Calu3 (cell line): ENCODE measurements at regions not wholly inside any gene's neighbourhood (a gene's known extent, or its start where the extent isn't known, plus 50 kb on each side); places are given as distances from the start of the nearest gene placed in this dataset.

Experiments
- BruUV-seq: library from RNA; stranded (reverse); fragments of 400-500 nt; replicated peaks from 2 replicates; lab custom pipeline; 2021; lab: Mats Ljungman, UMichigan
- CTCF ChIA-PET: fragments of 300-600 bp; sonication (Branson Sonifier 250); formaldehyde crosslinking; loops from one replicate; lab custom pipeline; 2022; ENCODE audit warnings: antibody characterized with exemption; lab: Charles Lee
- DNase-seq: peaks from one replicate; pipeline ENCODE4 v3.0.0; 2022
- H3K27ac Mint-ChIP-seq: one replicate; pipeline ENCODE4 v1.8.0; 2022; ENCODE audit warnings: mixed read lengths; ENCODE audit not compliant: unreplicated experiment
- H3K27me3 Mint-ChIP-seq: one replicate; pipeline ENCODE4 v1.8.0; 2022; ENCODE audit warnings: mixed read lengths; ENCODE audit not compliant: unreplicated experiment
- H3K36me3 Mint-ChIP-seq: one replicate; pipeline ENCODE4 v1.8.0; 2022; ENCODE audit warnings: mild to moderate bottlenecking, moderate library complexity, mixed read lengths; ENCODE audit not compliant: insufficient read depth, unreplicated experiment
- H3K4me1 Mint-ChIP-seq: one replicate; pipeline ENCODE4 v1.8.0; 2022; ENCODE audit warnings: mild to moderate bottlenecking, low read depth, mixed read lengths; ENCODE audit not compliant: unreplicated experiment
- H3K4me3 Mint-ChIP-seq: one replicate; pipeline ENCODE4 v1.8.0; 2022; ENCODE audit warnings: mild to moderate bottlenecking, low read depth, moderate library complexity, mixed read lengths; ENCODE audit not compliant: unreplicated experiment
- H3K9me3 Mint-ChIP-seq: one replicate; pipeline ENCODE4 v1.8.0; 2022; ENCODE audit warnings: low read depth, mixed read lengths; ENCODE audit not compliant: unreplicated experiment
- intact Hi-C: fragments of 100-400 bp; cut with micrococcal nuclease; formaldehyde crosslinking; loops from one replicate; pipeline ENCODE4 v1.10.0; 2022; ENCODE audit not compliant: unreplicated experiment
- TF ChIP-seq, protein P1 (sequence below): fragments of 200-600 bp; IDR thresholded peaks from one replicate; pipeline ENCODE4 v1.8.0; 2022; ENCODE audit warnings: antibody characterized with exemption; ENCODE audit not compliant: unreplicated experiment

DNA sequence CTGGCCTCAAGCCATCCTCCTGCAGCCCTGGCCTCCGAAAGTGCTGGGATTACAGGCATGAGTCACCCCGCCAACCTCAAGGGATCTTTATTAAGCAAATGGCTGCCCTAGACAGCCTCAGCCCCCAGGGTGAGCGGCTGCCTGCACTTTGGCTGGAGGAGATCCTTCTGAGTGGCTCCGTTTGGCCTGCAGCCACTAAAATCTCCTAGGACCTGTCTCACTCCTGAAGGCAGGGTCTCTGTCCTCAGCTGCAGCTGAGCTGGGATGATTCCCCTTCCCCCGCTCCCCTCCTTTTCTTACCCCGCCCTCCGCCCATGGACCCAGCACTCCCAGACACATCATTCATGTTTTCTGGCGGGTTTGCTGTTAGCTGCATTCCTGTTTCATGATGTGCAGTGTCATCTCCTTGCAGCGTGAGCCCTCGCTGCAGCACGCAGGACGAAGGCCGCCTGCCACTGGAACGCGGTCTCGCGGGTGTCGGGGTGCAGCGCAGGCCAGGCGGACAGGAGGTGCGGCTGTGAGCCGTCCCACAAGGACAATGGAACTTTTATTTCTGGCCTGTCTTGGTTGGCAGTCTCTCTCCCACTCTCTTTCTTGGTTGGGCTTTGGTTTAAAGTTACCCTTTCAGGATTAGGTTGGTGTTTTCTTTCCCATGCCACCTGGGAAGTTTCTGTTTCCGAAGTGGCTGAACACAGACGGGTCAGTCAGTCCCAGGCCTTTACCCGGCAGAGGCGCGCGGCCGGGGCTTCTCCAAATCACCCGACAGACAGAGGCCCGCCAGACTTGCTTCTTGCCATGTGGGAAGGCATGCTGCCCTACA is 137.1 kb downstream of the FOXD1 start:
- Mint-ChIP-seq H3K4me3 (no peak overlapping the region), H3K27ac (no peak overlapping the region), H3K4me1 (no peaks in the 10 kb centered on the region), H3K27me3 (peaks cover 56% of the 10 kb centered on the region), H3K9me3 (no peaks in the 10 kb centered on the region), H3K36me3 (no peaks in the 10 kb centered on the region)
- intact Hi-C loops, result no loop called here
- no TSS peak for BruUV-seq
- CTCF ChIA-PET, result interaction anchor here (0.6 kb wide), 1 partner anchor 117 kb away, joined by 7 read pairs; no protein-coding TSS in a partner anchor
- TF ChIP-seq, protein P1, sequence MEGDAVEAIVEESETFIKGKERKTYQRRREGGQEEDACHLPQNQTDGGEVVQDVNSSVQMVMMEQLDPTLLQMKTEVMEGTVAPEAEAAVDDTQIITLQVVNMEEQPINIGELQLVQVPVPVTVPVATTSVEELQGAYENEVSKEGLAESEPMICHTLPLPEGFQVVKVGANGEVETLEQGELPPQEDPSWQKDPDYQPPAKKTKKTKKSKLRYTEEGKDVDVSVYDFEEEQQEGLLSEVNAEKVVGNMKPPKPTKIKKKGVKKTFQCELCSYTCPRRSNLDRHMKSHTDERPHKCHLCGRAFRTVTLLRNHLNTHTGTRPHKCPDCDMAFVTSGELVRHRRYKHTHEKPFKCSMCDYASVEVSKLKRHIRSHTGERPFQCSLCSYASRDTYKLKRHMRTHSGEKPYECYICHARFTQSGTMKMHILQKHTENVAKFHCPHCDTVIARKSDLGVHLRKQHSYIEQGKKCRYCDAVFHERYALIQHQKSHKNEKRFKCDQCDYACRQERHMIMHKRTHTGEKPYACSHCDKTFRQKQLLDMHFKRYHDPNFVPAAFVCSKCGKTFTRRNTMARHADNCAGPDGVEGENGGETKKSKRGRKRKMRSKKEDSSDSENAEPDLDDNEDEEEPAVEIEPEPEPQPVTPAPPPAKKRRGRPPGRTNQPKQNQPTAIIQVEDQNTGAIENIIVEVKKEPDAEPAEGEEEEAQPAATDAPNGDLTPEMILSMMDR, result no peak
- DNase-seq, result peak; percentile 32

GRCh38 chr5:73307645-73308355 is 134.8 kb downstream of the TMEM174 start:
- CTCF ChIA-PET, result interaction anchor here (1.1 kb wide), 1 partner anchor 14 kb away, joined by 3 read pairs; no protein-coding TSS in a partner anchor
- Mint-ChIP-seq H3K4me1 (no peaks in the 10 kb centered on the region), H3K4me3 (no peak overlapping the region), H3K27me3 (peaks cover 75% of the 10 kb centered on the region), H3K27ac (no peak overlapping the region), H3K9me3 (no peaks in the 10 kb centered on the region), H3K36me3 (peaks cover 4% of the 10 kb centered on the region)
- TF ChIP-seq, protein P1, result no peak
- intact Hi-C loops, result loop anchor here (10.0 kb wide), 1 partner anchor 127 kb away; no protein-coding TSS in a partner anchor
- no peak for DNase-seq
- BruUV-seq, result no TSS peak

- Mint-ChIP-seq H3K9me3 (no peaks in the 10 kb centered on the region), H3K27ac (no peak overlapping the region), H3K4me3 (no peak overlapping the region), H3K36me3 (peaks cover 4% of the 10 kb centered on the region), H3K4me1 (no peaks in the 10 kb centered on the region), H3K27me3 (peaks cover 75% of the 10 kb centered on the region)
- intact Hi-C loops, result loop anchor here (10.0 kb wide), 1 partner anchor 128 kb away; no protein-coding TSS in a partner anchor
- DNase-seq, result no peak
- TF ChIP-seq, protein P1, result no peak
- CTCF ChIA-PET, result no interaction called here
- BruUV-seq, result no TSS peak
Measured at GRCh38 chr5:73306741-73307275, 133.8 kb downstream of the TMEM174 start.

DNA sequence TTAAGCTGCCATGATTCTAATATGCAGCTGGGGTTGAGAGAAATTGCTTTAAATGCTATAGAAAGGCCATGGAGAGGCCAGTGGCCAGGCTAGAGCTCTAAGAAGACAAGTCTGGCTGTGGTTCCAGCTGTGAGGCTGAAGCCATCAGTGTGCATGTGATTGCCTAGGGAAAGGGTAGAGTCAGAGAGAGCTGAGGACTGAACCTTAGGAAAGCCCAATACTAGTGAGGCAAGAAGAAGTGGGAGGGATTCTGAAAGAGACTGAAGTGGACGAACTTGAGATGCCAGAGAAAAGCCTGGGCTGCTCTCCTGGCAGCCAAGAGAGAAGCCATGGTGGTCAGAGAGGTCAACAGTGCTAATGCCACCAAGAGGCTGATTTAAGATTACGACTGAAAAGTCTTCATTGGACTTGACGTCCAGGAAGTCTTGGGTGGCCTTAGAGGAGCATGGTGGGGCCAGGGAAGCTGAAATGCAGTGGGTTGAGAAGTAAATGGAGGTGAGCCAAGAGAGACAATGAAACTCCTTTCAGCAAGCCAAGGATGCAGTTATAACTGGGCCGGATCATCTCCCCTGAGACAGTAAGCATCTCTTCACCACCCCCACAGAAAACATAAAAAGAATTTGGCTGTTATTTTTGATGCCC is 133.2 kb downstream of the TMEM174 start:
- TF ChIP-seq, protein P1, result no peak
- peaks cover 4% of the 10 kb centered on the region for H3K36me3 Mint-ChIP-seq
- BruUV-seq, result no TSS peak
- H3K27me3 Mint-ChIP-seq, result peaks cover 76% of the 10 kb centered on the region
- no peak overlapping the region for H3K27ac Mint-ChIP-seq
- no peak overlapping the region for H3K4me3 Mint-ChIP-seq
- CTCF ChIA-PET, result no interaction called here
- no peaks in the 10 kb centered on the region for H3K4me1 Mint-ChIP-seq
- intact Hi-C loops, result loop anchor here (10.0 kb wide), 1 partner anchor 129 kb away; no protein-coding TSS in a partner anchor
- no peak for DNase-seq
- H3K9me3 Mint-ChIP-seq, result no peaks in the 10 kb centered on the region
